HT1080 (cell line): ENCODE measurements at regions not wholly inside any gene's neighbourhood (a gene's known extent, or its start where the extent isn't known, plus 50 kb on each side); places are given as distances from the start of the nearest gene placed in this dataset.
A peak's percentile ranks its signal among the peaks of the same experiment; 100 is the strongest.

Source experiments
- DNase-seq: peaks from one replicate; pipeline ENCODE4 v3.0.0-alpha.2; 2015; ENCODE audit warnings: low read depth

- DNase-seq: no peak
These were observed 516.6 kb downstream of the PTPRC start for GRCh38 chr1:199155166-199156019.

GRCh38 chr1:199157494-199157893 lies 518.7 kb downstream of the PTPRC start:
- DNase-seq: peak; percentile 50

DNA sequence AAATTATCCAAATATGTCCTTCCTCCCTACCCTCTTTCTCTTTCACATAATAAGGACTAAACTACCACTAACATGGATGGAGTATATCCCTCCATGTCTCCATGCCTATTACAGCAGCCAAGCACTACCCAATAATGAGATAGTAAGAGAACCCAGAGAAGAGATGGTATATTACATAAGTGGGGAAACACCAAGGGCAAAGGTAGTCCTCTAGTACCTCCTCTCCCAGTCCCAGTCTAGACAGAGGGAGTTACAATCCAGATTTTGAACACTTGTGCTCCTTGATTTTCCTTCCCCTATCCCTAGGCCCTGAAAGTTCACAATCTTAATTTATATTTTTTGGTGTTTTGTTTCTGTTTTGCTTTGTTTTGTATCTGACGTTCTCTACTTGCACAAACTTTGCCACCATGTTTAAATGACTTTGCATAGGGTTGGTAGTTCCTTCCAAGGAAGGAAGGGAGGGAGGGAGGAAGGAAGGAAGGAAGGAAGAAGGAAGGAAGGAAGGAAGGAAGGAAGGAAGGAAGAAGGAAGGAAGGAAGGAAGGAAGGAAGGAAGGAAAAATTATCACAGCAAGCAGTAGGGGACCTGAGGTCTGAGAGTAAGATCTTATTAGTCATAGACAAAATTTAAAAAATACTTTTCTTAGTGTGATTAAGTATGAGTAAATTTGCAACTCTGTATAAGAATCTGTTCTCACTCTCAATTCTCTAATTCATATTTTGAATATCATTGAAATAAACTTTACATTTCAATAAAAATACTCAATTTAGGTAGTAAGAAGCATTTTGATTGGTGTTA lies 521.9 kb downstream of the PTPRC start:
- DNase-seq: no peak

- no peak for DNase-seq
These were observed 522.5 kb downstream of the PTPRC start for GRCh38 chr1:199161319-199161680.

GRCh38 chr1:199161766-199162303 lies 523.0 kb downstream of the PTPRC start:
- DNase-seq: no peak

- no peak for DNase-seq
These were observed 524.4 kb downstream of the PTPRC start for GRCh38 chr1:199163267-199163666.

- no peak for DNase-seq
These were observed 524.8 kb downstream of the PTPRC start for GRCh38 chr1:199163670-199164069.

- no peak for DNase-seq
These were observed 528.6 kb downstream of the PTPRC start for GRCh38 chr1:199167460-199167859.

- no peak for DNase-seq
These were observed 530.2 kb downstream of the PTPRC start for GRCh38 chr1:199168888-199169585.

GRCh38 chr1:199170711-199171110 lies 531.9 kb downstream of the PTPRC start:
- DNase-seq: peak; percentile 5

DNA sequence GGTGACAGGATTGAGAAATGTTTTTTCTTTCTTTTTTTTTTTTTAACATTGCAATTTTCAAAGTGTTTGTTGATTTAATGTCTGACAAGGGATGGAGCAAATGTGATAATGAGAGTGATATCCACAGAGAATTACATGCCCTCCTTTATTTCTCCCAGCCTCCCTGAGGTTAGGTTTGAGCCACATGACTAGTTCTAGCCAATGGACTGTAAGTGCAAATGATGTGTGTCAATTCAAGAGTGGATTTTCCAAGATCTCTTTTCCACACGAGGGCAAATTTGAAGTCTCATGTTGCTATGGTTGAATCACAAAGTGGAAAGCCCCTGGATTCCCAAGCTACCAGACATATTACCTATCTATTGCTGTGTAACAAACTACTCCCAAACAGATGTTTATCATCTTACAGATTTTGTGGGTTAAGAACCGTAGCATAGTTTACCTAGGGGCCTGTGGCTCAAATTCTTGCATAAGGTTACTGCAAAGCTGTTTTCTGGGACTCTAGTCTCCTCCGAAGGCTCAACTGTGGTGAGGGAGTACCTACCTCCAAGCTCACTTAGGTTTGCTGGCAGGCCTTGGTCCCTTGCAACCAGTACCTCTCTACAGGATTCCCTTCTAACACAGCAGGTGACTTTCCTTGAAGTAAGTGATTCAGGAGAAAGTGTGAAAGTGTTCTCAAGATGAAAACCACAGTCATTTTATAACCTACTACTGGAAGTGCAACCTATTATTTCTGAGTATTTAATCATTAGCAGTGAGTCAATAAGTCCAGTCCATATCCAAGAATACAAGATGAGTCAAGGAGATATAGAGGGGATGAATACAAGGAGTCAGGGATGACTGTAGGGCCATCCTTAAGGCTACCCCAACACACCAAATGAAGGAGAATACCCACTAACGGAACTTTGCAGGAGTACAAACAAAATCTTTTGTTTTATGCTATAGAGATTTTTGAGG lies 533.6 kb downstream of the PTPRC start:
- DNase-seq: no peak

- no peak for DNase-seq
These were observed 534.5 kb downstream of the PTPRC start for GRCh38 chr1:199173356-199173755.

DNA sequence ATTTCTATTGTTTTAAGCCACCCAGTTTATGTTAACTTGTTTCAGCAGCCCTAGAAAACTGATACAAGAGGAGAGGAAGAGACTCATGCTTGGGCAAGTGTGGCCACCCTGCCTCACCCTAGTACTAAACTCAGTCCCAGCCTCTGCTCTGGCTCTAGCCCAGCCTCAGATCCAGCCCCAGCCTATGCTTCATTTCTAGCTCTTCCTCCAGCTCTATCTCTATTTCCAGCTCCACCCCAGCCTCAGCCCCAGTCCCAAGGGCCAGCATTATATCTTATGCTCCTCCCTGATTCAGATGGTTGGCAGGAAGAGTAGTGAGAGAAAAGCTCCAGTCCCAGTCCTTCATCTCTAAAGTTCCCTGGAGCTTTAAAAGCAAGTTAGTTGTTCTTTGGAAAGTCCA lies 535.5 kb downstream of the PTPRC start:
- no peak for DNase-seq

GRCh38 chr1:199176713-199177112 lies 537.9 kb downstream of the PTPRC start:
- DNase-seq: no peak

DNA sequence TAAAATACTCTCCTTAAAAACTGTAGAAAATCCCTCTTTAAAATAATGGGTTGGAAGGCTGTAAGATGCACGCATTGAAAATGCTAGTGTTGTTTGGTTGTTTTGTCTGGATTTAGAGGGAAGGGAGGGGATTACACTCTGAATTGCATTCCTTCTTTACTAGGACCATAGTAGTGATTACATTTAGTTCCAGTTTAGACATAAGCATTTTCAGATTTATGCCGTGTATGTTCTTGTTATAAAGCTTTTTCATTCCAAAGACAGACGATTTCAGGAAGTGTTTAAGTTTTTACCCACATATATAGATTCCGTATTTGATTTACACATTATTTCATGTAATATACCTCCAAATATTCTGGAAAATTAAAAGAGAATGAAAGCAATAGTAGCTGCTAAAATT lies 538.4 kb downstream of the PTPRC start:
- no peak for DNase-seq

GRCh38 chr1:199178646-199179045 lies 539.8 kb downstream of the PTPRC start:
- no peak for DNase-seq

DNA sequence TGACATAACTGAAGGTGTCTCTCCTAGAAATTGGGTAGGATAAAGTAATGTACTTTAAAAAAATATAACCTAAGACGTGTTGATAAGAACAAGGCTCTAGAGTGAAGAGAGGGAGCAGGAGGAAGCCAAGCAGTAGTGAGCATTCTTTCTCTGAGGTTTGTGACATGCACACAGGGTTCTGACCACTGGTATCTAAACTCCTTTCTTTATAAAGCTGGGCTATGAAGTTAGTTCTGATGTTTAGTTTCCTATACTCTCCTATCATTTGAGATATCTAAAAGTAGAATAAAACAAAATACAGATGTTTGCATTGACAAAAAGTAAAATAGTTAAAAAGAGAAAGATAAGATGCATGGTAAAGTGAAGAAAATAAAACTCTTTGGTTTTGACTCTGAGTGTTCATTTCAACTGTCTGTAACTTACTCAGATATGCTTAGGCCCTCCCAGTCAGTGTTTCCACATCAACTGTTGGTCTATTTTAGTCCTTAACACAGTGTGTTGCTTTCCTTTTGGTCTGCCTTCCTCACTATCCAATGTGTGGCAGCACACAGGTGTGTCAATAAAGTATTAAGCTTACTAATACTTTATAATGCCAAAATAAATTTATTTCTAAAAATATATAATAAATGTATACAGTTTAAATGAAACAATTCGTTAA lies 543.5 kb downstream of the PTPRC start:
- no peak for DNase-seq

DNA sequence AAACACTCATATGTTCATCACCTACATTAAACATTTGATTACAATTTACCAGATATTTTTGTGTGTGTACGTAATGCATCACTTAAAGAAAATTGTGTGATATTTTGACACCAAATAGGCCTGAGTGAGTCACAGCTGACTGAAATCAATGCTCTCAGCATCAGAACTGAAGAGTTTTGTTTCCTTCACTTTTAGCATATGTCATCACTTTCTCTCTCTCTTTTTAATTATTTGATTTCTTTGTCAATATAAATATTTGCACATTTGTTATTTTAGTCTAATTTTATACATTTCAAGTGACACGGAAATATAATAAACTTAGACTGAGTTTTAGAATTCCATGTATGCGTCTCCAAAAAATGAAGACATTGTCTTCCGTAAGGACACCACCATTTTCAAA lies 545.3 kb downstream of the PTPRC start:
- DNase-seq: no peak

GRCh38 chr1:199194862-199195261 lies 556.0 kb downstream of the PTPRC start:
- DNase-seq: no peak

- DNase-seq: no peak
These were observed 558.9 kb downstream of the PTPRC start for GRCh38 chr1:199197695-199198094.
